HG03558 (cell line): ENCODE measurements at regions not wholly inside any gene's neighbourhood (a gene's known extent, or its start where the extent isn't known, plus 50 kb on each side); places are given as distances from the start of the nearest gene placed in this dataset.
"Not testable (repeated sequence)": the region's sequence is repeated elsewhere in the genome, so short reads cannot be mapped to it uniquely, and the experiment has no call there.

Experiments used
- ATAC-seq: cut with Tn5 transposase; IDR thresholded peaks from one replicate; pipeline ENCODE4 v1.9.1; 2021; ENCODE audit warnings: moderate number of reproducible peaks; ENCODE audit not compliant: unreplicated experiment; ENCODE audit errors: extremely low read depth

GRCh38 chr11:100409267-100409666 is 277.8 kb upstream of the ARHGAP42 start:
- ATAC-seq: not testable (repeated sequence)

DNA sequence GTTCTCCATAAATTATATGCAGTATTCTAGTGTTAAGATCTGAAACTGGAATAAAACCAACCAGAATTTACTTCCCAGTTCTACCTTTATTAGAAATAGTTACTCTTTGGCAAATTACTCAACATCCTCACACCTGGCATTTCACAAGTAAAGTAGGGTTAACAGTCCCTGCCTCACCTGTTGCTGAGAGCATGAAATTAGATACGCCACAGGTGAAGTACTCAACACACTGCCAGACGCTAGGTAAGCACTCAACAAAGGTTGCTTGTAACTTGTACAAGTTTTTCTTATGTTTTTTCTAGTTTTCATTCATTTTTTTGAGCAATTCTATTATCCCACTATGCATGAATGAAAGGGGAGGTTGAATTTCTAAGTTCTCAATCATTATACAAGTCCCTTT is 267.6 kb upstream of the ARHGAP42 start:
- no peak for ATAC-seq

DNA sequence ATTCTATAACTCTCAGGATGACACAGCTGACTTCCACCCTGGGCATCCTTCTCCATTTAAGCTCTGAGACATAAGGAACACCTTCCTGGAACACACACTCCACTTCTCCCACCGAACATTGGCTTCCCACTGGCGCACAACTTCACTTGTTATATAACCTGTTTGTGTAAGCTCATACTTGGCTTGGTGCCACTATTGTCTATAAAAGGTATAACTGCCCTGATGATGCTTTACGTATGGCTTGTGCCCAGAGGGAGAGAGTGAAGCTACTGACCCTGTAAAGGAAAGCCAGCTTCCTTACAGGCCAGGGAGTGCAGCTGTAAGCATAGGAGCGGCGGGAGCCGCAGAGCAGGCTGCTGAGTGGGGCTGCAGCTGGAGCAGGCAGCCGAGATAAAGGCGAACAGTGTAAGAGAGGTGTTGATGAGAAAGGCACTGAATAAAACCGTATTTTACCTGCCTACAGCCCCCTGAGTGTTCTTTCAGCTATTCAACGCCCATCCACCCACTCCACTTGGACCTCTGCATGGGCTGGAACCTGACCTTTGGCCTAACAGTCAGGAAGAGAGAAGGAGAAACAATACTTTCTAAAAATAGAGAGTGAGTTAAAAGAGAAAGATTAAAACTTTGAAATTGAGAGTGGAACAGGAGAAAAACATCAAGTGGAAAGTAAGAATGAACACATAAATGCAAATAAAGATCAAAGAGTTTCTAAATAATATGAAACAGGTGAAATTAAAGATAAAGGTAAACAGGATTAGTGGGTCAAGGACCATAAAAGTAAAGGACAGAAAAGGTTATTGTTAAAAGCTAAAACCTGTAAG is 252.1 kb upstream of the ARHGAP42 start:
- ATAC-seq: no peak

DNA sequence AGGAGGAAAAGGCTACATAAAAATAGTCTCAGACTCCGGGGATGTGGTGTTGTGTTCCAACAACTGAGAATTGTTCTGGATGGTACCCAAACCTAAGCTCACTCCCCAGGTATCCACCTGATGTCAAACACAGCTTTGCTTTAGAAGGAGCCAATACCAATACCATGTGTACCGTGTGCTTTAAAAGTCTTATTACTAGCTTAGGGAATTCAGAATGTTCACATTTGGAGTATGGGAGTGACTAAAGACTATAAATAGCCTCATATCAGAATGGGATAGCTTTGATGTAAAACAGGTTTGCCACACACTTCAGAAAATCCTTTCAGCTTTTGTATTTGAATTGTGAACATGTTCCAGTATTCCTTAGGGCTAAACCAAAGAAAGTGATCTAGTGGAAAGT is 248.7 kb upstream of the ARHGAP42 start:
- no peak for ATAC-seq

DNA sequence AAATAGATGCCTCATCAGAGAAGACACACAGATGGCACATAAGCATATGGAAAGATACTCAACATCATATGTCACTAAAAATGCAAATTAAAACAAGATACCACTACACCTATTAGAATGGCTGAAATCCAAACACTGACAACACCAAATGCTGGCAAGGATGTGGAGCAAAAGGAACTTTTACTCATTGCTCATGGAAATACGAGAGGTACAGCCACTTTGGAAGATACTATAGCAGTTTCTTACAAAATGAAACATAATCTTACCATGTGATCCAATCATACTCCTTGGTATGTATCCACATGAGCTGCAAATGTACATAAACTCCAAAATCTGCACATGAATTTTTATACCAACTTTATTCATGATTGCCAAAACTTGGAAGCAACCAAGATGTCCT is 246.0 kb upstream of the ARHGAP42 start:
- no peak for ATAC-seq

- ATAC-seq: no peak
Measured at GRCh38 chr11:100442017-100442416, 245.1 kb upstream of the ARHGAP42 start.

DNA sequence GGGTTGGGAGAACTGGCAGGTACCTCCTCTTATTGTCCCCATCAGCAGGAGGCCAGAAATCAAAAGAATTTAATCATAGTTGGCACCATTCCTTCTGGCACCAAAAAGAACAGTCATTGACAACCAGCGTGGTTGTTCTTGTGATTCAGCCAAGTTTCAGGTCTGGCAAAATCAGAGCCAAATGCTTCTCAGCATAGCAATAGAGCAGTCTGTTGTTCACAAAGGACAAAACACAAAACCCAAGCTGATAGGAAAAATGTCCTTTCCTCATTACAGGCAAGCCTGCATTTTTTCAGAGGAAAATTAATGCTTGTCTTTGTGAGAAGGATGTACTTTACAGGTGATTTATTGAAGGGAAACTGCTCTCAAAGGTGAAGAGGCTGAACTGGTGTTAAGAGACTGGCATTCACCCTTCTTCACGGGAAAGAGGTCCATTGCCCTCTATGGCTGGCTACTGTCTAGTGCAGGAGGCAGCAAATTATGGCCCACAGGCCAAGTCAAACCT is 241.8 kb upstream of the ARHGAP42 start:
- no peak for ATAC-seq

DNA sequence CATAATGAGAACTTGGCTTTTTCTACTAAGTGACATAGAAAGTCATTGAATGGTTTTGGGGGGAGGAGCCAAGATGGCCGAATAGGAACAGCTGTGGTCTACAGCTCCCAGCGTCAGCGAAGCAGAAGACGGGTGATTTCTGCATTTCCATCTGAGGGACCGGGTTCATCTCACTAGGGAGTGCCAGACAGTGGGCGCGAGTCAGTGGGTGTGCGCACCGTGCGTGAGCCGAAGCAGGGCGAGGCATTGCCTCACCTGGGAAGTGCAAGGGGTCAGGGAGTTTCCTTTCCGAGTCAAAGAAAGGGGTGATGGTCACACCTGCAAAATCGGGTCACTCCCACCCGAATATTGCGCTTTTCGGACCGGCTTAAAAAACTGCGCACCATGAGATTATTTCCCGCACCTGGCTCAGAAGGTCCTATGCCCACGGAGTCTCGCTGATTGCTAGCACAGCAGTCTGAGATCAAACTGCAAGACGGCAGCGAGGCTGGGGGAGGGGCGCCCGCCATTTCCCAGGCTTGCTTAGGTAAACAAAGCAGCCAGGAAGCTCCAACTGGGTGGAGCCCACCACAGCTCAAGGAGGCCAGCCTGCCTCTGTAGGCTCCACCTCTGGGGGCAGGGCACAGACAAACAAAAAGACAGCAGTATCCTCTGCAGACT is 235.2 kb upstream of the ARHGAP42 start:
- ATAC-seq: not testable (repeated sequence)

GRCh38 chr11:100459811-100460210 is 227.3 kb upstream of the ARHGAP42 start:
- ATAC-seq: no peak

- ATAC-seq: no peak
Measured at GRCh38 chr11:100460426-100460825, 226.7 kb upstream of the ARHGAP42 start.

GRCh38 chr11:100467821-100468508 is 219.1 kb upstream of the ARHGAP42 start:
- ATAC-seq: no peak

DNA sequence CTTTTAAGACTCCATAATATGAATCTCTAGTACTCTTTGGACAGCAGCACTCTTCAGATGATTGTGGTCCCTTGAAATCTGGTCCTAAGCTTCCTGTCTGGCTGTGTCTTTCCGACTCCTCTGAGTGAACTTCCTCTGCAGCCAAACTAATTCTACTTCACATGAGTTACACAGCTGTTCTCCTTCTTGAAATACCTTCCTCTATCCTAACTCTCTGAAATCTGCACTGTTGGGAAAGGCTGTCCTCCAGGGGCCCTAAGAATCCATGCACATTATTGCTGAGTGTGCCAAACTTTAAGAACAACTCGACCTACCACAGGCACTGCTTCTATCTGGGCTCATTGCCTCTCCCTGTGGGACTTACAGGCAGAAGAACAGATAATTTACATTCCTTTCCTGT is 217.3 kb upstream of the ARHGAP42 start:
- no peak for ATAC-seq

- no peak for ATAC-seq
Measured at GRCh38 chr11:100472727-100473389, 214.2 kb upstream of the ARHGAP42 start.

- ATAC-seq: no peak
Measured at GRCh38 chr11:100473390-100473740, 213.7 kb upstream of the ARHGAP42 start.

DNA sequence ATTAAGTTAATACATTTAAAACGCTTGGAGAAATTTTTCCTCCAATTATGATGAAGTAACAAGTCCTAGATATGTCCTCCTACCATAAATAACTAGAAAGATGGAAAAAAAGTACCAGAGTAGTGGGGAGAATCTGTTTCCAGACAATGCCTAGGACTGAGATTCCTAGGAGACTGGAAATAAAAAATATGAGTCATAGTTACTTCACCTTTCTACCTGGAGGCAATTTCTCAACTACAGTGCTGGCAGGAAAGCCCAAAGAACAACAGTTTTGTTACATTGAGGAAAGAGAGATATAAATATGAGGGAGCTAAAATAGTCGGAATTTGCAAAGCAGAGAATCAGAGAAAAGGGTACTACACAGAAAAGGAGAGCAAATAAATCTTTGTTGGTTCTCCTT is 202.1 kb upstream of the ARHGAP42 start:
- ATAC-seq: no peak

DNA sequence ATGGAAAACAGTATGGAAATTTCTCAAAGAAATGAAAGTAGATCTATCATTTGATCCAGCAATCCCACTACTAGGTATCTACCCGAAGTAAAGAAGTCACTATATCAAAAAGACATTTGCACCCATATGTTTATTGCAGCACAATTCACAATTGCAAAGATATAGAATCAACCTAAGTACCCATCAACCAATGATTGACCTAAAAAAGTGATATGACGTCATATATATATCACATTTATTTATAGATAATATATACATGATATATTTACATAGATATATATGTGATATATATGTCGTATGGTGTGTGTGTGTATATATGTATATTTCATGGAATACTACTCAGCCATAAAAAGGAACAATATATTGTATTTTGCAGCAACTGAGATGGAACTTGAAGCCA is 188.3 kb upstream of the ARHGAP42 start:
- ATAC-seq: no peak

GRCh38 chr11:100501450-100501849 is 185.6 kb upstream of the ARHGAP42 start:
- no peak for ATAC-seq

- ATAC-seq: no peak
Measured at GRCh38 chr11:100512475-100512874, 174.6 kb upstream of the ARHGAP42 start.

DNA sequence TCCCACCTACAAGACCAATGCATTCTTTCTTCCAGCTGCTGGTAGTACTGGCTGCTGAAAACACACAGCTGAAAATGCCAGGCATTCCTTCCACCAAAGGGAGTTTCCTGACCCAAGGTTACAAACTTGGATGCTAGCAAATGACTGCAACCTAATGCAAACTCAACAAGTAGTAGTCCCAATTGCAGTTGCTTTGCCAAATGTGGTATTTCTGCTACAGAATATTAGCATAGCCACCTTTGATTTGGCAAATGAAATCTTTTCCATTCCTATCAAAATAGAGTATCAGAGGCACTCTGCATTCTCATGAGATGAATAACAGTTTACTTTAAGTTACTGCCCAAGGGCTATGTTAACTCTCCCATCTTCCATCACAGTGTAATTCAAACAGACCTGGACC is 172.0 kb upstream of the ARHGAP42 start:
- no peak for ATAC-seq

- ATAC-seq: no peak
Measured at GRCh38 chr11:100525197-100525596, 161.9 kb upstream of the ARHGAP42 start.

DNA sequence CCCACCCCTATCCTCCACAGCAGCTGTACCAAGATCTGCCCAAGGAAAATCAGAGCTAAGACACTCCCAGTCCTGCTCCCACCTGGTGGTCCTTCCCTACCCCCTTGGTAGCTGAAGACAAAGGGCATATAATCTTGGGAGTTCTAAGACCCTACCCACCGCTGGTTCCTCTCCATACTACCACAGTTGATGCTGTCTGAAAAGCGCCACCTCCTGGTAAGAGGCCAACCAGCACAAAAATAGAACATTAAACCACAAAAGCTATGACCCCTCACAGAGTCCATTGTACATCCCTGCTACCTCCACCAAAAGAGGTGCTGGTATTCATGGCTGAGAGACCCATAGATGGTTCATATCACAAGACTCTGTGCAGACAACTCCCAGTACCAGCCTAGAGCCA is 161.5 kb upstream of the ARHGAP42 start:
- ATAC-seq: no peak
